PC-9 (cell line): ENCODE measurements at regions not wholly inside any gene's neighbourhood (a gene's known extent, or its start where the extent isn't known, plus 50 kb on each side); places are given as distances from the start of the nearest gene placed in this dataset.

Experiments used
- EZH2 ChIP-seq: fragments of 200-600 bp; sonication (generic); IDR thresholded peaks from 2 replicates; pipeline ENCODE4 v1.8.0; 2017; ENCODE audit warnings: antibody characterized with exemption, low read depth
- TF ChIP-seq, protein P1 (sequence below): fragments of 200-600 bp; sonication (generic); conservative IDR thresholded peaks from 2 replicates; pipeline ENCODE4 v1.6.1; 2017; ENCODE audit warnings: mixed run types, antibody characterized with exemption, mild to moderate bottlenecking, moderate library complexity

DNA sequence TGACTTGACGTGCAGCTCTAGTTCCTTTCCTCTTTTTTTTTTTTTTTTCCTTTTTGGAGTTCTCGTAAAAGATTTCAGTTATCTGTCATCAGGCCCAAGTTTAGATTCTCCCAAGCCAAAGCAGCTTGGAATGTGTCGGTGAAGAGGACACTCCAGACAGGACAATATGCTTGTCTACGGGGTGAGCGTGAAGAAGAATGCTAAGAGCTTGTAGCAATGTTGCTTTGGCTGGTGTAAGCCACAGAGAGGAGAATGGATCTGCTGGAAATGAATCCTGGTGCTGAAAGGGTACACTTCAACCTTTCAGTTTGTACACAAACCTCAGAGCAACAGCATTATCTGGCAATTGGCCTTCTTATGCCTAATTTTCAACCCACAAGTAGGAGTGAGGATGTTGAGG lies 92.4 kb downstream of the ISL1 start:
- TF ChIP-seq, protein P1, sequence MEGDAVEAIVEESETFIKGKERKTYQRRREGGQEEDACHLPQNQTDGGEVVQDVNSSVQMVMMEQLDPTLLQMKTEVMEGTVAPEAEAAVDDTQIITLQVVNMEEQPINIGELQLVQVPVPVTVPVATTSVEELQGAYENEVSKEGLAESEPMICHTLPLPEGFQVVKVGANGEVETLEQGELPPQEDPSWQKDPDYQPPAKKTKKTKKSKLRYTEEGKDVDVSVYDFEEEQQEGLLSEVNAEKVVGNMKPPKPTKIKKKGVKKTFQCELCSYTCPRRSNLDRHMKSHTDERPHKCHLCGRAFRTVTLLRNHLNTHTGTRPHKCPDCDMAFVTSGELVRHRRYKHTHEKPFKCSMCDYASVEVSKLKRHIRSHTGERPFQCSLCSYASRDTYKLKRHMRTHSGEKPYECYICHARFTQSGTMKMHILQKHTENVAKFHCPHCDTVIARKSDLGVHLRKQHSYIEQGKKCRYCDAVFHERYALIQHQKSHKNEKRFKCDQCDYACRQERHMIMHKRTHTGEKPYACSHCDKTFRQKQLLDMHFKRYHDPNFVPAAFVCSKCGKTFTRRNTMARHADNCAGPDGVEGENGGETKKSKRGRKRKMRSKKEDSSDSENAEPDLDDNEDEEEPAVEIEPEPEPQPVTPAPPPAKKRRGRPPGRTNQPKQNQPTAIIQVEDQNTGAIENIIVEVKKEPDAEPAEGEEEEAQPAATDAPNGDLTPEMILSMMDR: no peak
- TF ChIP-seq EZH2: no peak
